GM19023 (cell line): ENCODE measurements at regions not wholly inside any gene's neighbourhood (a gene's known extent, or its start where the extent isn't known, plus 50 kb on each side); places are given as distances from the start of the nearest gene placed in this dataset.
"Not testable (repeated sequence)": the region's sequence is repeated elsewhere in the genome, so short reads cannot be mapped to it uniquely, and the experiment has no call there.

Source experiments
- ATAC-seq: cut with Tn5 transposase; IDR thresholded peaks from one replicate; pipeline ENCODE4 v1.9.1; 2021; ENCODE audit warnings: mild to moderate bottlenecking, moderate library complexity; ENCODE audit not compliant: unreplicated experiment

DNA sequence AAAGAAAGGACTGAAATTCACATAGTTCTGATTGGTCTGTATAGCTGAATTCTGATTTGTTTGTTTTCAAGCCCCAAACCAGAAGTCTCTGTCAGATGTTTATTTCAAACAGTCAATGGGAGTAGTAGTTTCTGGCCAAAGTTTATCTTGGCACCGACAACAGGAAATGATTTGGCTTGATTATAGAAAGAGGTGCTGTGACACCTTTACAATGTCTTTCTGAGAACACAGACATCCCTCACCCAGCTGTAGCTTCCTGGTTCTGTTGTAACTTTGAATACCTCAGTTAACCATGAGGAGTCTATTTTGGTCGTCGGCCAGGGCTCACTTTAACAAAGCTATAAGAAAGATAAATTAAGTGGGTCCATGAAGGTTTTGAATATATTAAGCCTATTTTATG is 545.0 kb upstream of the ZNF804A start:
- no peak for ATAC-seq

- ATAC-seq = not testable (repeated sequence)
These were observed 543.9 kb upstream of the ZNF804A start for GRCh38 chr2:184054419-184054818.

GRCh38 chr2:184057910-184058309 is 540.4 kb upstream of the ZNF804A start:
- no peak for ATAC-seq

- not testable (repeated sequence) for ATAC-seq
These were observed 538.1 kb upstream of the ZNF804A start for GRCh38 chr2:184060268-184060667.

DNA sequence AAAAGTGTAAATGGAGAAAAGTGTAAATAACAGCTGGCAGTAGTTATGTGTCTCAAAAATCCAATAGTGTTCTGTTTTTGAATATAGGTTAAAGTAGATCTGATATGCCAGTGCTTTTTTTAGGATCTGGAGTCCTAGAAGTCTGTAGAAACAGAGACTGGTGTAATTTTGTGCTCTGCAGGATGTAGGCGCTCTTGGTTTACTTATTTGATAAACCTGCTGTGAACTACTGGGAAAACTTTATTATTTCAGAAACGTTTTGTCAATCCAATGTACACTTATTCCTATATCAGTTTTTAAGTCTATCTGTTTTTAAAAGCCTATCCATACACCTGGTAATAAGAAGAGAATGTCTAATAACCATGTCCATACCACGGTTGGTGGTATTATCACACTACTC is 530.8 kb upstream of the ZNF804A start:
- ATAC-seq = no peak

GRCh38 chr2:184072470-184072869 is 525.9 kb upstream of the ZNF804A start:
- no peak for ATAC-seq

- ATAC-seq = no peak
These were observed 519.8 kb upstream of the ZNF804A start for GRCh38 chr2:184078496-184078895.

- no peak for ATAC-seq
These were observed 506.9 kb upstream of the ZNF804A start for GRCh38 chr2:184091456-184091855.

DNA sequence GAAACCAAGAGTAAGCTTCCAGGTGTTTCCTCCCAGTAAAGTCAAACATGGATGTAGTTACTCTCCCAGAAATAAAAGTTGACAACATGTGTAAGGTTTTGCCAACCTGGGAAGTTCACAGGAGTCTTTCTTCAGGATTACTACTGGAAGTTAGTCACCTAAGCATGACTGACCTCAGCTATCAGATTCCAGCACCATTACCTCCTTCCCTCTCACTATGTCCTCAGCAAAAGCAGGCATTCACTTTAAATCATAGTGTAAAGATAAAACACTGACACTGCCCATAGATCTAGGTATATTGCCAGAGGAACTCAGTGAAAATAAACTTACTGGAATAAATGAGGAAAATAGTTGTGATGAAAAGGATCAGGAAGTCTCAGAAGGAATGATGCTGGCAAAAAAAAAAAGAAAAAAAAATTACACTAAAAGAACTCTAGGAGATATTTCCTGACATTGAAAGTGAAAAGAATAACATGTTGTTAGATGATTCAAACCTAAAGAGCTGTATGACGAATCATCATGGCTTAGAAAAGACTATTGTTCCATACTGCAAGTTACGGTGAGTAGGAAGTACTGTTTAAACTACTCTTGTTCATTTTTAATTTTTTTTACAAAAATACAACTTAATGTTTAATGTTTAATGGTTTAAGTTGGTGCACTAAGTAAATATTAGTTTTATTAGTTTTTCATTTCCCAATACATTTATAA is 484.5 kb upstream of the ZNF804A start:
- no peak for ATAC-seq

DNA sequence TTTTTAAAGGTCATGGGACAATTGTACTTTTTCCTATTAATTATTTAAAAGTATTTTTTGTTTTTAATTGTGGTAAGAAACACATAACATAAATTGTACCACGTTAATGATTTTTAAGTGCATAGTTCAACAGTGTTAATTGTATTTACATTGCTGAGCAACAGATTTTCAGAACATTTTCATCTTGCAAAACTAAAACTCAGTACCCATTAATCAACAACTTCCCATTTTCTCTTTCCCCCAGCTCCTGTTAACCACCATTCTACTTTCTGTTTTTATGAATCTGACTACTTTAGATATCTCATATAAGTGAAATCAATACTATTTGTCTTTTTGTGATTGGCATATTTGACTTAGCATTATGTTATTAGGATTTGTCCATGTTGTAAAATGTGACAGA is 483.9 kb upstream of the ZNF804A start:
- no peak for ATAC-seq

- ATAC-seq = no peak
These were observed 478.1 kb upstream of the ZNF804A start for GRCh38 chr2:184119989-184120800.

- no peak for ATAC-seq
These were observed 472.5 kb upstream of the ZNF804A start for GRCh38 chr2:184125867-184126266.

DNA sequence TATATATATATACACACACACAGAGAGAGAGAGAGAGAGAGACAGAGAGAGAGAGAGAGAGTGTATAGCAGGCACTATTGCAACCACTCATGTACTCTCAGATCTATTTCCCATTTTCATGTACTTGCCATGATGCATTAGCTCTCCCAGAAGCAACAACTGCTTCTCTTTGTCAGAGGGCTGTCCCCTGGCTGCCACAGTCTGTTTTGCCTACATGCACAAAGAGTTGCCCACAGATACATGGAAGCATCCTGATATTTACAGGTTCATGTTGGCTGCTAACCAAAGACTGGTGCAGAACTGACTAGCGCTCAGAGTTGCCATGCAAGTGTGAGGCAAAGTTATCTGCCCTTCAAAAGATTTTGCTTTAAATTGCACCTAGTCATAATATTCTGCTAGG is 469.3 kb upstream of the ZNF804A start:
- no peak for ATAC-seq

DNA sequence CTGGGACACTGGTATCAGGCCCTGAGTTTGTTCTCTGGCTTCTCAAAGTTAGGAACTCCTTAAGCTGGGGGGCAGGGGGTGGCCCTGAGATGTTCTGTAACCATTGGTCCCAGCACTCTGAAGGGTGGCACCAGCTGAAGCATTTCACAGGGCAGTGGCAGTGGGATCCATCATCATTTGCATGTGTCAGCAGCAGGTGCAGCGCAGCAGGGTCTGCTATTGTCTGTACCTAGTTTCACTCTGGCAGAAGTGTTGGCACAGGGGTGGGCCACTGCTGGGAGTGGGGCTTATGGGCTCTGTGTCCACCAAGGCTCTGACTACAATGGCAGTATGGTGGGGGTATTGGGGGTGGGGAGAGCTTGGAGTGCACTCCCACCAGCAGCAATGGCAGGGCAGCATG is 460.4 kb upstream of the ZNF804A start:
- no peak for ATAC-seq

GRCh38 chr2:184141866-184142265 is 456.5 kb upstream of the ZNF804A start:
- no peak for ATAC-seq

DNA sequence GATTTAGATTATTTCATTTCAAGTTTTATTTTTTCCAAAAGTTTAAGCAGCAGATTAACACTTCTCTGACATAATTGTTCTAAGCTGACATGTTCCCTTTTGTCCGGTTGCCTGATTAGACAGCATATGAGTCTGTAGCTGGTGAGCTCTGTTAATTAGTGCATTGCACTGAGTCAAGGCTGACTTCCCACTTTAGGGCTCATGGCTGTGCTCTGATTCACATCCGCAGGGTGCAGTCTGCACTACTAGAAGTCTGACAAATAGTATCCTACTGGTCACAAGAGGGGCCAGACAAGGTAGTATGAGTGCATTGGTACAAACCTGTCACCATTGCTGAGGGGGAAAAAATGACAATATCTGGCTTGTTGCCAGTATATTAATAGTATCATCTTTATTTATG is 443.9 kb upstream of the ZNF804A start:
- ATAC-seq = no peak

- ATAC-seq = no peak
These were observed 442.5 kb upstream of the ZNF804A start for GRCh38 chr2:184155791-184156190.

- no peak for ATAC-seq
These were observed 441.2 kb upstream of the ZNF804A start for GRCh38 chr2:184157141-184157540.

- no peak for ATAC-seq
These were observed 435.9 kb upstream of the ZNF804A start for GRCh38 chr2:184162426-184162825.

GRCh38 chr2:184168823-184169222 is 429.5 kb upstream of the ZNF804A start:
- ATAC-seq = not testable (repeated sequence)

DNA sequence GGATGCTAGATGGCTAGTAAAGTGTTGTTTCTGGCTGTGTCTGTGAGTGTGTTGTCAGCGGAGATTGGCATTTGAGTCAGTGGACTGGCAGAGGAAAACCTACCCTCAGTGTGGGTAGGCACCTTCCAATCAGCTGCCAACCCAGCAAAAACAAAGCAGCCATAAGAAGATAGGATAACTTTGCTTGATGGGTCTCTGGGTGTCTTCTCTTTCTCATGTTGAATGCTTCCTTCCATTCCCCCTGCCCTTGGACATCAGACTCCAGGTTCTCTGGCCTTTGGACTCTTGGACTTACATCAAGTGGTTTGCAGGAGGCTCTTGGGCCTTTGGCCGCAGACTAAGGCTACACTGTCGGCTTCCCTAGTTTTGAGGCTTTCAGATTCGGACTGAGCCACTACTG is 429.0 kb upstream of the ZNF804A start:
- ATAC-seq = no peak

DNA sequence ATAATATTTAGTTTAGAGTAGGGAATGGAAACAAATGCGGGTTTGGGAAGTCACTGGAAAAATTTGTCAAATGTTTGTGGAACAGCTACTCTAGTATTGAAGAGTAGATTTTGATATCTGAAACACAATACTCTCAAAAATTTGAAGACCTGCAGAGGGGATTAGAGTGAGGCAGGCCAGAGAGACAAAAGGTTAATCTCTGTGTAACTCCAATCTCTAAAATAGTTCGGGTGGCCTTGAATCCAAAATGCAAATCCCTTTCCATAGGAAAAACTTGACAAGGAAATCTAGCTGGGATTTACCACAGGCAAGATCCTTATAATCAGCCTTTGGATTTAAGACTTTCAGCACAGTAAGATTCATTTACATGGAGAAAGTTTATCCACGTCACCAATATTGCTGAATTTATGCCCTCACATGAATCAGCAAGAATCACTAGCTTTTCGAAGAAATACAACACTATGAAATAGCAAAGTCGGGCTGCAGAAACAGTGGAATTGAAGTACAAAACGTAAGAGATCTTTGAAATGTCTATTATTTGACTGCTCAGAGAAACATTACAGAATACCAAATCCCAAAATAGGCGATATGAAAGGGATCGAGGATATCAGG is 423.7 kb upstream of the ZNF804A start:
- ATAC-seq = no peak
